ENCODE measurements at regions not wholly inside any gene's neighbourhood (a gene's known extent, or its start where the extent isn't known, plus 50 kb on each side); places are given as distances from the start of the nearest gene placed in this dataset.
A peak's percentile ranks its signal among the peaks of the same experiment; 100 is the strongest.

DNA sequence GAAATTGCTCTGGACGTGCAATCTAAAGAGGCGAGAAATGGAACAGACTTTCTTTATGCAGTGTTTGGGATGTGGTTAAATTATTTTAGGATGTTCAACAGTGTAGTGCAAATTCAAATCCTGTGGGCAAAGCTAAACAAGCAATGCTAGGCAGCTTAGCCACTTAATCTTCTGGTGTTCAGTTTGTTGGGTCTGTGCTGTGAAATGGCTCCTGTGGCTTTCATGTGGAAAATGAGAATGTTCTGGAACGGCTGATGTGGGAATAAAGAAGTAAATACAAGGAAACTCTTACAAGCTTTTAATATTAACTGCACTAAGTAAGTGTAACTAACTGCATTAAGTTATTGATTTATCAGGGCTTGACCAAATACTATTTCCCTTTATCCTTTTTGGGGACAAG lies 766.6 kb downstream of the ADGRL2 start:
- no peak overlapping the region for H3K27ac ChIP-seq
- ATAC-seq (peak in 1 of 4 donors; percentile 32), FAIRE-seq (no peak), DNase-seq (no peak)
- intact Hi-C loops (cut with DNase I) = no loop called here
- no peaks in the 10 kb centered on the region for H3K36me3 ChIP-seq
- H3K9me3 ChIP-seq = no peaks in the 10 kb centered on the region
- H3K4me3 ChIP-seq = no peak overlapping the region
- H3K4me1 ChIP-seq = peaks cover 0 to 4% (median 3%) of the 10 kb centered on the region in 3 donors
- TF ChIP-seq, protein P1, sequence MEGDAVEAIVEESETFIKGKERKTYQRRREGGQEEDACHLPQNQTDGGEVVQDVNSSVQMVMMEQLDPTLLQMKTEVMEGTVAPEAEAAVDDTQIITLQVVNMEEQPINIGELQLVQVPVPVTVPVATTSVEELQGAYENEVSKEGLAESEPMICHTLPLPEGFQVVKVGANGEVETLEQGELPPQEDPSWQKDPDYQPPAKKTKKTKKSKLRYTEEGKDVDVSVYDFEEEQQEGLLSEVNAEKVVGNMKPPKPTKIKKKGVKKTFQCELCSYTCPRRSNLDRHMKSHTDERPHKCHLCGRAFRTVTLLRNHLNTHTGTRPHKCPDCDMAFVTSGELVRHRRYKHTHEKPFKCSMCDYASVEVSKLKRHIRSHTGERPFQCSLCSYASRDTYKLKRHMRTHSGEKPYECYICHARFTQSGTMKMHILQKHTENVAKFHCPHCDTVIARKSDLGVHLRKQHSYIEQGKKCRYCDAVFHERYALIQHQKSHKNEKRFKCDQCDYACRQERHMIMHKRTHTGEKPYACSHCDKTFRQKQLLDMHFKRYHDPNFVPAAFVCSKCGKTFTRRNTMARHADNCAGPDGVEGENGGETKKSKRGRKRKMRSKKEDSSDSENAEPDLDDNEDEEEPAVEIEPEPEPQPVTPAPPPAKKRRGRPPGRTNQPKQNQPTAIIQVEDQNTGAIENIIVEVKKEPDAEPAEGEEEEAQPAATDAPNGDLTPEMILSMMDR (IDR thresholded peaks at IDR 0.05) = no peak
- no peaks in the 10 kb centered on the region for H3K27me3 ChIP-seq
- WGBS, 2 donors = 51 to 72% methylated on average over 3 of the region's 3 CpGs

DNA sequence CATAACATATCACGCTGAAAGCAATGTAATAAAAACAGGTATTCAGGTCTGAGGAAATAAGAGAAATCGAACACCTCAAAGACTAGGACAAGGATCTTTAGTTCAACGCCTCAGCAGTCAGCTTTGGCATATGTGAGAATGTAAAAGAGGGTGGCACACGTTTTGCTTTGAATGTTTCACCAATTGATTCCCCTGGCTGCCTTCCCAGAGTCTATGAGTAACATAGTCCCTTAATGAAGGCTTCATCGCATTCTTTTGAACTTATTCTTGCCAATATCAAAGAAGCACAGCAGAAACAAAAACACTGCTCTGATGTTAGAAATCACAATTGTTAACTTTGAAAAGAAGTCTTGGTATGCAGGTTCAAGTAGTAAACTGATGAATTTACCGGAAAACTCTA lies 764.8 kb downstream of the ADGRL2 start:
- FAIRE-seq (no peak), DNase-seq (peak in 2 of 6 donors; percentile 15 to 22)

DNA sequence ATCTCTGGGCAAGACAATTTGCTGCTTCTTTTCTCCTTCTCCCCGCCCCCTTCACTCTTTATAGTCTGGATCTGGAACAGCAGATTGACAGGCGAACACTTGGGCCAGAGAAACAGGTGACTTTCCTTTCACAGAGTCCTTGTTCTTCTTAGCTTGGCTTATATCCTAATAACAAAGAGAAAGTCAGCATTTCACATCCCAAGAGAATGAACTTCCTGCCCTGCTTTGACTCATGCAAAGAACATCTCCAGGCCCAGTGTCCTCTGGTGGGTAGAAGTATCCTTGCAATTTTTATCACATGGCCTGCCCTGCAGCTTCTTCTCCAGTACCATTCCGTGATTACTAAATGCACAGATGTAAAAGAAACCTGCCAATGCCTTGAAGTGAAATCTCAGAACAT lies 764.4 kb downstream of the ADGRL2 start:
- 41 to 55% methylated on average over 3 of the region's 3 CpGs for WGBS, 2 donors
- intact Hi-C loops (cut with DNase I) = no loop called here
- peaks cover 0 to 4% (median 3%) of the 10 kb centered on the region in 3 donors for H3K4me1 ChIP-seq
- H3K27ac ChIP-seq = no peak overlapping the region
- no peaks in the 10 kb centered on the region for H3K27me3 ChIP-seq
- FAIRE-seq (no peak), ATAC-seq (peak in 3 of 4 donors; percentile 62 to 79 (median 76)), DNase-seq (no peak)
- H3K9me3 ChIP-seq = no peaks in the 10 kb centered on the region
- no peaks in the 10 kb centered on the region for H3K36me3 ChIP-seq
- TF ChIP-seq, protein P1 (IDR thresholded peaks at IDR 0.05) = no peak
- H3K4me3 ChIP-seq = no peak overlapping the region

More for the DNA sequence above, 764.8 kb downstream of the ADGRL2 start:
- Histone ChIP-seq H3K4me3 (no peak overlapping the region), H3K27me3 (no peaks in the 10 kb centered on the region), H3K9me3 (no peaks in the 10 kb centered on the region), H3K27ac (no peak overlapping the region), H3K4me1 (peaks cover 0 to 4% (median 3%) of the 10 kb centered on the region in 3 donors), H3K36me3 (no peaks in the 10 kb centered on the region)
- intact Hi-C loops (cut with DNase I) = no loop called here
- TF ChIP-seq, protein P1 (IDR thresholded peaks at IDR 0.05) = no peak
- ATAC-seq = peak in 3 of 4 donors; percentile 28 to 60 (median 58)
- 41 to 49% methylated on average over 6 of the region's 6 CpGs for WGBS, 2 donors

DNA sequence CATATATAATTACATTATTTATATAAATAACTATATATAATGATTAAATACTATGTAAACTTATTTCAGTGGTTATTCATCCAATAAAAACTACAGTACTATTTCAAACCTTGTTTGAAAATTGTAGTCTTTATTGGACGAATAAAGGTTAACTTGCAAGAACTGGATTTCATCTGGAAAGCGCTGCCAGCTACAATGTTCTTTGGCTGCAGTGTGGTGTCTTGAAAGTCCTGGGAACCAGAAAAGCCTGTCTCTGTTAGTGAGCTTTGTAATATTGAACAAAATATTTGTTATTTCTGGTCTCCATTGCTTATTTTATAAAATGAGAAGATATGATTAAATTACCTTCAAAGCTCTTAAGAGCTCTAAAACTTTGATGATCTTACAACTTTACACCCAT lies 763.6 kb downstream of the ADGRL2 start:
- ATAC-seq (no peak), DNase-seq (no peak), FAIRE-seq (peak; percentile 79)
- peaks cover 0 to 4% (median 3%) of the 10 kb centered on the region in 3 donors for H3K4me1 ChIP-seq
- H3K36me3 ChIP-seq = no peaks in the 10 kb centered on the region
- TF ChIP-seq, protein P1 (IDR thresholded peaks at IDR 0.05) = no peak
- H3K27me3 ChIP-seq = no peaks in the 10 kb centered on the region
- H3K4me3 ChIP-seq = no peak overlapping the region
- WGBS, 2 donors = 47 to 58% methylated on average over 2 of the region's 2 CpGs
- no peaks in the 10 kb centered on the region for H3K9me3 ChIP-seq
- no peak overlapping the region for H3K27ac ChIP-seq
- intact Hi-C loops (cut with DNase I) = no loop called here

DNA sequence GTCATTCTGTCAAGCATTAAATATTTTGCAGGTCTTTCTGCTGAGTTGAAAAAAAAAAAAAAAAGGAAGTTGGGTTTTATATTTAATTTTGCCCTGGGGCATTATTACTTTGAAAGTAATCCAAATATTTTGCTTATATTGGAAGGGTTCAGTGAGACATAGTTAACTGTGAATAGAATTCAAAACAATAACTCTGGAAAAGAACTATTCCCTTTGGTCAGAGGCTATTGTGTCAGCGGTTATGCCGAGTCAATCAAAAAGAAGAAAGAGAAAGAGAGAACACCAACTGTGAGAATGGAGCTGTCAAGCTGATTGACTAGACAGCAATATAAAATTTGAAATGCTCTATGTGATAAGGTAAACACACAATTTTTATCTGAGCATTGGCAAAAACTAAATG lies 761.7 kb downstream of the ADGRL2 start:
- H3K27ac ChIP-seq = no peak overlapping the region
- 87 to 91% methylated on average over 2 of the region's 2 CpGs for WGBS, 2 donors

More for the DNA sequence above, 761.7 kb downstream of the ADGRL2 start:
- no peak for FAIRE-seq
- intact Hi-C loops (cut with DNase I) = no loop called here
- no peak for ATAC-seq
- H3K9me3 ChIP-seq = no peaks in the 10 kb centered on the region
- H3K27me3 ChIP-seq = no peaks in the 10 kb centered on the region
- no peaks in the 10 kb centered on the region for H3K36me3 ChIP-seq
- H3K4me3 ChIP-seq = no peak overlapping the region
- no peak for DNase-seq
- peaks cover 0 to 4% (median 3%) of the 10 kb centered on the region in 3 donors for H3K4me1 ChIP-seq
- TF ChIP-seq, protein P1 (IDR thresholded peaks at IDR 0.05) = no peak

Measured in pancreas (tissue), 10 donors.